ENCODE measurements at regions not wholly inside any gene's neighbourhood (a gene's known extent, or its start where the extent isn't known, plus 50 kb on each side); places are given as distances from the start of the nearest gene placed in this dataset.
A peak's percentile ranks its signal among the peaks of the same experiment; 100 is the strongest.

GRCh38 chr12:96134200-96134599, 60.0 kb upstream of the ELK3 start:
- no peak for DNase-seq

GRCh38 chr12:96136161-96136560, 58.0 kb upstream of the ELK3 start:
- DNase-seq, result peak; percentile 74

GRCh38 chr12:96136725-96137378, 57.3 kb upstream of the ELK3 start:
- DNase-seq, result peak; percentile 19

- no peak for DNase-seq
Measured at GRCh38 chr12:96140174-96140573, 54.0 kb upstream of the ELK3 start.

- DNase-seq, result peak; percentile 88
Measured at GRCh38 chr12:96141216-96141912, 52.8 kb upstream of the ELK3 start.

- no peak for DNase-seq
Measured at GRCh38 chr12:96143392-96143791, 50.8 kb upstream of the ELK3 start.

GRCh38 chr12:96143827-96144565, 50.2 kb upstream of the ELK3 start:
- DNase-seq, result peak; percentile 91
